ENCODE measurements at regions not wholly inside any gene's neighbourhood (a gene's known extent, or its start where the extent isn't known, plus 50 kb on each side); places are given as distances from the start of the nearest gene placed in this dataset.
"Not testable (repeated sequence)": the region's sequence is repeated elsewhere in the genome, so short reads cannot be mapped to it uniquely, and the experiment has no call there.

DNA sequence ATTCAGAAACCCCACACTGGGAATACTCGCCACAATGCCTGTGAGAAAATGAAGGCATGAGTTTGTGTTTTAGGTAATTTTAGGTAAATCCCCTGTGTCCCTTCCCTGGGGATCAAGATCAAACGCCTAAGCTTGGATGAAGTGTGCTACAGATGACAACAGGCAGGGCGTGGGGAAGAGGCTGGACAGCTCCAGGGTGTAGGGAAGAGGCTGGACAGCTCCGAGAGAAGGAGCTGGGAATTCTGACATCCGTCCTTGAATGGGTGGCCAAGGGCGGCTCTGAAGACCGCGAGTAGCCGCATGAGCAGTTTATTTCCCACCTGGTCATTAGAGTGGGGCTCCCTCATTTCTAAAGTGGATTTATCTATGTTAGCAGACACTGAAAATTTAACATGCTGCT, 109.7 kb downstream of the RAMP3 start:
- DNase-seq: peak; percentile 10

DNA sequence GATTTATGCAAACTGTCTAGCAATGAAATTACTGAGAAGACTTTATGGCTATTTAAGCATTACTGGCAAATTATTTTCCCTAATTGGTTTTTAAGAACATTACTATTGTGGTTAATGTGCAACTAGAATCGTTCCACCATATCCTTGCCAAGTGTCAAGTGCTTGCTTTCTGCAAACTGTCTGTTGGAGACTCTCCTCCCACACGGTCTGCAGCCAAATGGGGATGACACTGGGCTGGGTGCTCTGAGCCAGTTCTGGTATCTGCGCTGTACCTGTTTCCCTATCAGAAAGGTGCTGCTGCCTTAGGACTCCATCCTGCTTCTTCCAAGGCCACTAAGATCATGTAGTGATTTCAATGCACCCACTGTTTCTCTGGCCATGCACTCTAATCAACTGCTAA, 110.4 kb downstream of the RAMP3 start:
- no peak for DNase-seq

- no peak for DNase-seq
These were observed 111.6 kb downstream of the RAMP3 start for GRCh38 chr7:45269192-45269591.

DNA sequence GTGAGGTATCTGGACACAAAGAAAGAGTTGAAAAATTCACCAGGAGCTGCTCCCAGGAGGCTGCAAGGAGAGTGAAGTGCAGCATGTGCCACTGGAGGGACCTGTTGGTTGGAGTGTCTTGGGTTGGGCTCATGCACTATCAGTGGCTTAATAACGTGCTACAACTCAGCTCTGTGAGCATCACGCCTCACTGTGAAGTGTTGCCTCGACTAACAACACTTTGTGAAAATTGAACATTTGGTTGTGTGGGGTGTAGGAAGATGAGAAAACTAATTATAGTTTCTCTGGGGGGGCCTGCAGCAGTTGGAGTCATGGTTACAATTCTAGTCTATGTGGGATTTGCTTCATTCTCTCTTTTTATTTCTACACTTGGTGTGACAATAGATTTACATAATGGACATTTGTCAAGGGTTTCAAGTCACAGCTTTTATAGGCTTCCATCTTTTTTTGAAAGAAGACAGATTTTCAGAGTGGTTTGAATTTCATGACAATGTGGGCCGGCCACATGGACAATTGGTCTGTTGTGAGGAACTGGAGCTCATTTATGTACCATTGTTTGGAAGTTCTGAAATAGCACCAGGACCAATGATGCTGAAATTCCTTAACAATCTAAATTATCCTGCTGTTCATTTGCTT, 121.3 kb downstream of the RAMP3 start:
- no peak for DNase-seq

DNA sequence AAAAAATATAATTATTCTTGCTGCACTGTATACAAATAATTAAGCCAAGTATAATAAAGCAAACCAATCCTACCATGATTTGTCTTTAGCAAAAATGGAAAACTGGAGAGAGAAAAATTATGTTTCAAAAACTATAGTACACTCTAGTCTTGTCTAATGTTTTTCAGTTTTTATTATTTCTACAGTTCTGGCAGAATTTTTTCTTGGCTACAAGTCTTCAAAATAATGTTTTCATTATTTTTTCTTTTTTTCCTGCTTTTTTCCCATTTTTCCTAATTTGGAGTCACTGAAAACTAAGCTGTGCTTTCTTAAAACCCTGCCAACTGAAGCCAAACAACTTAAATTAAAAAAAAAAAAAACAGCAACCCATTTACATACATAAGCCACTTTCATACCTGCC, 132.0 kb downstream of the RAMP3 start:
- not testable (repeated sequence) for DNase-seq

DNA sequence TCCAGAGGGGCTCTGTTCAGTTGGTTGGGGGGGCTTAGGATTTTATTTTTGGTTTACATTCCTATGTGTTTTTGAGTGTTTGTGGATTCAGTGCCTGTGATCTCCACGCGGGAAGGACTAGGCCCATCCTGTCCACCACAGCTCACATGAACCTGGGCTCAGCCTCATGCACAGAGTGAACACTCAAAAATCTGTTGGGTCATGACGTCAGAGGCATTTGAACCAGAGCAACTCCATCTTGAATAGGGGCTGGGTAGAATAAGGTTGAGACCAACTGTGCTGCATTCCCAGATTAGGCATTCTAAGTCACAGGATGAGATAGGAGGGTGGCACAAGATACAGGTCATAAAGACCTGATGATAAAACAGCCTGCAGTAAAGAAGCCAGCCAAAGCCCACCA, 133.3 kb downstream of the RAMP3 start:
- no peak for DNase-seq

DNA sequence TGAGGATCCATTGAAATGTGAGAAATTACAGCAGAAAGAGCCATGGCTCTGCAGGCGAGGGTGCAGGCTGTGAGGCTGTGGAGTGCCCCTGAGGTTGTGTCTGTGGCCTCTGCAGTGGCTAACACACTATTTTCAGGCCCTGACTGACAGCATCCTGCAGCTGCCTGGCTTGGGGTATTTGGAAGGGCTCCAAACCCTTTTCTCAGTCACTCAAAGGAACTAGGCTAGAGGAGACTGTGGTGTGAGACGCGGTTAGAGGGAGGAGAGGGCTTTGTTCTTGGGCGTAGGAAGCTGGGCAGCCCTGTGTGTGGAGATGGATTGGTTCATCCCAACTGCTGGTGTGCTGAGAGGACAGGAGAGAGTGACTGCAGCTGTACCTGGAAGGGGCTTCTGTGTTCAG, 134.9 kb downstream of the RAMP3 start:
- DNase-seq: no peak

- no peak for DNase-seq
These were observed 135.8 kb downstream of the RAMP3 start for GRCh38 chr7:45293295-45293942.

- DNase-seq: no peak
These were observed 137.0 kb downstream of the RAMP3 start for GRCh38 chr7:45294559-45294958.

- DNase-seq: no peak
These were observed 137.6 kb downstream of the RAMP3 start for GRCh38 chr7:45295222-45295621.

- no peak for DNase-seq
These were observed 139.2 kb downstream of the RAMP3 start for GRCh38 chr7:45296748-45297147.

DNA sequence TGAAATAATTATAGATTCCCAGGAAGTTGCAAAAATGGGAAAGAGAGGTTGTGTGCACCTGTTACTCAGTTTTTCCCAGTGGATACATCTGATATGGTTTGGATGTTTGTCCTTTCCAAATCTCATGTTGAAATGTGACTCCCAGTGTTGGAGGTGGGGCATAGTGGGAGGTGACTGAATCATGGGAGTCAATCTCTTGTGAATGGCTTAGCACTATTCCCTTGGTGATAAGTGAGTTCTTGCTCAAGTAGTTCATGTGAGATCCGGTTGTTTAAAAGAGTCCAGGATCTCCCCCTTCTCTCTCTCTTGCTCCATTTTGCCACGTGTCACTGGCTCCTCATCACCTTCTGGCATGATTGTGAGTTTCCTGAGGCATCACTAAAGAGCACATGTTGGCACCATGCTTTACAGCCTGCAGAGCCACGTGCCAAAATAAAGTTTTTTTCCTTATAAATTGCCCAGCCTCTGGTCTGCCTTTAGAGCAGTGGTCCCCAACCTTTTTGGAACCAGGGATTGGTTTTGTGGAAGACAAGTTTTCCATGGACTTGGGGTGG, 149.2 kb downstream of the RAMP3 start:
- no peak for DNase-seq

GRCh38 chr7:45311597-45311996, 154.0 kb downstream of the RAMP3 start:
- DNase-seq: no peak

DNA sequence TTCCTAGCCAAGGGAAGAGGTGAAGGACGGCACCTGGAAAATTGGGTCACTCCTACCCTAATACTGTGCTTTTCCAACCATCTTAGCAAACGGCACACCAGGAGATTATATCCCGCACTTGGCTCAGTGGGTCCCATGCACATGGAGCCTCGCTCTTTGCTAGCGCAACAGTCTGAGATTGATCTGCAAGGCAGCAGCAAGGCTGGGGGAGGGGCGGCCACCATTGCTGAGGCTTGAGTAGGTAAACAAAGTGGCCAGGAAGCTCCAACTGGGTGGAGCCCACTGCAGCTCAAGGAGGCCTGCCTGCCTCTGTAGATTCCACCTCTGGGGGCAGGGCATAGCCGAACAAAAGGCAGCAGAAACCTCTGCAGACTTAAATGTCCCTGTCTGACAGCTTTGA, 157.9 kb downstream of the RAMP3 start:
- not testable (repeated sequence) for DNase-seq

DNA sequence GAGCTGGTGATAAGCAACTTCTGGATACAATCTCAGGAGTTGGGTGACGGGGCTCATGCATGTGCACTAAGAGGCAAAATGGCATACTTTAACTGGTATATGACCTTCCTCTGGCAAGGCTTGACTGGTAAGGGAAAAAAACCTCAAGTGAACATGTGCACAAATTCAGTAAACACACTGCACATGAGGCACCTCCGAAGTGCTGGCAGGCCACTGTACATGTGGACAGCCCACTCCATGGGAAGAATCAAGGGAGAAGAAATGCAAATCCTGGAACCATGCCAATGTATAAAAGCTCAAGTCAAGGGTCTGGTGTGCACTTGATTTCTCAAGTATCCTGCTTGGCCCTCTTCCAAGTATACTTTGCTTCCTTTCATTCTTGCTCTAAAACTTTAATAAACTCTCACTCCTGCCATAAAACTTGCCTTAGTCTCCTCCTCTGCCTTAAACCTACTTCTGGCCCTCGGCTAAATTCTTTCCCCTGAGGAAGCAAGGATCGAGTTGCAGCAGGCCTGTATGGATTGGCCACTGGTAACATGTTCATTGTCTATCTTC, 167.2 kb downstream of the RAMP3 start:
- no peak for DNase-seq

GRCh38 chr7:45325378-45325777, 167.8 kb downstream of the RAMP3 start:
- DNase-seq: no peak

- no peak for DNase-seq
These were observed 170.9 kb downstream of the RAMP3 start for GRCh38 chr7:45328403-45328981.

DNA sequence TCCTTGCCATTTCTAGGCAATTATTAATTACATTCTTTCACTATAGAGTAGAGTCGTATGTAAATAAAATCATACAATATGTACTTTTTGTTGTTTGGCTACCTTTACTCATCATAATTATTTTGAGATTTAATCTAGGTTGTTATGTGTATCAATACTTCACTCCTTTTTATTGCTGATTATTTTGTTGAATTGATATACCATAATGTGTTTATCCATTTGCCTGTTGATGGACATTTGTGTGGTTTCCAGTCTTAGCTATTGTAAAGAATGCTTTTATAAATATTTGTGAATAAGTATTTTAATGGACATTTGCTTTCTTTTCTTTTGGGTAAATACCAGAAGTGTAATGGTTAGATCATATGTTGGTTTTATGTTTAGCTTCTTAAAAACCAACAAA, 174.0 kb downstream of the RAMP3 start:
- no peak for DNase-seq

- DNase-seq: not testable (repeated sequence)
These were observed 177.4 kb downstream of the RAMP3 start for GRCh38 chr7:45335024-45335423.

GRCh38 chr7:45342236-45342635, 184.6 kb downstream of the RAMP3 start:
- no peak for DNase-seq

DNA sequence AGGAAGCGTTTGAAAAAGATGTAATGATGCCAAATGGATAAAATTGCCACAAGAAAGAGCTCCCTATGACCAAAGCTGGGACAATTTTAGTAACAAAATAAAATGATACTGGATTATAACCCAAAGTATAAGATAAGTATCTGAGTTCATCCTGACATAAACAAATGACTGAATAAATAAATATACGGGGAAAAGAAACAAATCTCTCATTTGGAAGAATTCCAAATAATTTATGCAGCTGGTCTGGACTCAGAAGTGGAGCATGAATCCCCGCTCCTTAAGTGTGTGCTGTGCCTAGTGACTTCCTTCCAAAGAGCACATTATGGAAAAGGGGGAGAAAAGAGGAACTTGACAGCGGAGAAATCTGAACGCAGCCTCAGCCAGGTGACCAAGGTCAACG, 186.2 kb downstream of the RAMP3 start:
- no peak for DNase-seq

GRCh38 chr7:45347804-45348203, 190.2 kb downstream of the RAMP3 start:
- no peak for DNase-seq

- no peak for DNase-seq
These were observed 191.5 kb downstream of the RAMP3 start for GRCh38 chr7:45349090-45349489.

Measured in renal pelvis (tissue), 1 donor.